Keratinocyte (primary cell): ENCODE measurements at regions not wholly inside any gene's neighbourhood (a gene's known extent, or its start where the extent isn't known, plus 50 kb on each side); places are given as distances from the start of the nearest gene placed in this dataset.

ENCODE experiments used
- CTCF ChIP-seq, 3 experiments: IDR thresholded peaks in 1 of 3; conservative IDR thresholded peaks in 1 of 3; optimal IDR thresholded peaks in 1 of 3; 2 replicates in 2 of 3; 3 replicates in 1 of 3; pipeline versions ENCODE3 to v1.5.1; 2011; ENCODE audit warnings: low read length in 3 of 3, mild to moderate bottlenecking in 3 of 3, moderate library complexity in 2 of 3, control low read depth in 1 of 3, inconsistent platforms in 1 of 3; ENCODE audit not compliant: insufficient read depth in 2 of 3; ENCODE audit errors: extremely low read depth in 1 of 3
- EZH2 ChIP-seq: IDR thresholded peaks from one replicate; pipeline ENCODE4 v1.6.1; 2012; ENCODE audit warnings: inconsistent platforms, mild to moderate bottlenecking, low read length, moderate library complexity

DNA sequence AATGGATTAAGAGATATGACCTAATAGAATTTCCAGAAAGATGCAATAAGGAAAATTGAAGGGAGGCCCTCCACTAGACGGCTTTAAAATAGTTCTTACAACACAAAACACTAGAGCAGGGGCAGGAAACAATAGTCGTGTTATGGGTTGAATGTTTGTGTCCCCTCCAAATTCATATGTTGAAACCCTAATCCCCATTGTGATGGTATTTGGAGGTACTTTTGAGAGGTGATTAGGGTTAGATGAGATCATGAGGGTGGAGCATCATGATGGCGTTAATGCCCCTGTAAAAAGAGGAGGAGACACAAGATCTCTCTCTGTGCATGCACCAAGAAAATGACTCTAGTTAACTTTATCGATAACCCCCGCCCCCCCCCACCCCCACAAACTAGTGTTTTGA lies 104.0 kb upstream of the HMGN3 start:
- TF ChIP-seq CTCF (optimal IDR thresholded peaks at IDR 0.05 in 1 of 3, IDR thresholded peaks at IDR 0.05 in 1 of 3, conservative IDR thresholded peaks at IDR 0.05 in 1 of 3; ENCODE audit: extremely low read depth in 1 of 3, insufficient read depth in 2 of 3, low read length in 3 of 3) = no peak
- no peak for TF ChIP-seq EZH2
